ENCODE measurements at regions not wholly inside any gene's neighbourhood (a gene's known extent, or its start where the extent isn't known, plus 50 kb on each side); places are given as distances from the start of the nearest gene placed in this dataset.

GRCh38 chr4:82145850-82146249 lies 227.9 kb downstream of the HNRNPD start:
- Histone ChIP-seq H3K9me3 (ENCODE audit: low read depth) (no peaks in the 10 kb centered on the region), H3K4me3 (no peak overlapping the region), H3K36me3 (no peaks in the 10 kb centered on the region), H3K27ac (no peak overlapping the region), H3K27me3 (no peaks in the 10 kb centered on the region), H3K4me1 (ENCODE audit: low read depth) (no peaks in the 10 kb centered on the region)
- DNase-seq (ENCODE audit: low read depth in 1 of 2, low spot score in 1 of 2): no peak
- TF ChIP-seq CTCF (IDR thresholded peaks at IDR 0.05; ENCODE audit: low read depth, low read length): no peak

GRCh38 chr4:82140422-82140821 lies 233.4 kb downstream of the HNRNPD start:
- Histone ChIP-seq H3K27me3 (no peaks in the 10 kb centered on the region), H3K27ac (no peak overlapping the region), H3K9me3 (ENCODE audit: low read depth) (no peaks in the 10 kb centered on the region), H3K36me3 (no peaks in the 10 kb centered on the region), H3K4me3 (no peak overlapping the region), H3K4me1 (ENCODE audit: low read depth) (no peaks in the 10 kb centered on the region)
- TF ChIP-seq CTCF (IDR thresholded peaks at IDR 0.05; ENCODE audit: low read depth, low read length): no peak
- no peak for DNase-seq (ENCODE audit: low read depth in 1 of 2, low spot score in 1 of 2)

GRCh38 chr4:82139287-82139686 lies 234.5 kb downstream of the HNRNPD start:
- Histone ChIP-seq H3K36me3 (no peaks in the 10 kb centered on the region), H3K4me3 (no peak overlapping the region), H3K4me1 (ENCODE audit: low read depth) (no peaks in the 10 kb centered on the region), H3K27ac (no peak overlapping the region), H3K9me3 (ENCODE audit: low read depth) (no peaks in the 10 kb centered on the region), H3K27me3 (no peaks in the 10 kb centered on the region)
- TF ChIP-seq CTCF (IDR thresholded peaks at IDR 0.05; ENCODE audit: low read depth, low read length): no peak
- no peak for DNase-seq (ENCODE audit: low read depth in 1 of 2, low spot score in 1 of 2)

- no peak for TF ChIP-seq CTCF (IDR thresholded peaks at IDR 0.05; ENCODE audit: low read depth, low read length)
- no peak overlapping the region for H3K27ac ChIP-seq
- no peak overlapping the region for H3K4me3 ChIP-seq
Observed at GRCh38 chr4:82138374-82138773, 235.4 kb downstream of the HNRNPD start.

GRCh38 chr4:82136161-82136801 lies 237.5 kb downstream of the HNRNPD start:
- no peak for DNase-seq (ENCODE audit: low read depth in 1 of 2, low spot score in 1 of 2)
- Histone ChIP-seq H3K9me3 (ENCODE audit: low read depth) (no peaks in the 10 kb centered on the region), H3K4me1 (ENCODE audit: low read depth) (no peaks in the 10 kb centered on the region), H3K4me3 (no peak overlapping the region), H3K27ac (no peak overlapping the region), H3K36me3 (no peaks in the 10 kb centered on the region), H3K27me3 (no peaks in the 10 kb centered on the region)
- no peak for TF ChIP-seq CTCF (IDR thresholded peaks at IDR 0.05; ENCODE audit: low read depth, low read length)

More at GRCh38 chr4:82138374-82138773, 235.4 kb downstream of the HNRNPD start:
- Histone ChIP-seq H3K4me1 (ENCODE audit: low read depth) (no peaks in the 10 kb centered on the region), H3K36me3 (no peaks in the 10 kb centered on the region), H3K9me3 (ENCODE audit: low read depth) (no peaks in the 10 kb centered on the region), H3K27me3 (no peaks in the 10 kb centered on the region)
- no peak for DNase-seq (ENCODE audit: low read depth in 1 of 2, low spot score in 1 of 2)

Measured in cardiac muscle cell (in vitro differentiated cells and primary cell).